Peyer's patch (tissue), 4 donors: ENCODE measurements at regions not wholly inside any gene's neighbourhood (a gene's known extent, or its start where the extent isn't known, plus 50 kb on each side); places are given as distances from the start of the nearest gene placed in this dataset.

Experiments used
- POLR2A ChIP-seq, 2 donors: fragments of 450-650 bp; IDR thresholded peaks; one replicate each; pipeline ENCODE4 v1.5.1; 2017; ENCODE audit warnings: antibody characterized with exemption in 2 of 2, mild to moderate bottlenecking in 2 of 2, moderate library complexity in 2 of 2
- TF ChIP-seq, protein P1 (sequence below), 6 experiments: fragments of 450-650 bp in 4 of 6; fragments of 200-600 bp in 2 of 6; sonication (generic) in 1 of 6; IDR thresholded peaks; one replicate each; pipeline ENCODE4 v1.5.1; 2017 to 2019; ENCODE audit warnings: antibody characterized with exemption in 6 of 6, mild to moderate bottlenecking in 3 of 6, moderate library complexity in 1 of 6

DNA sequence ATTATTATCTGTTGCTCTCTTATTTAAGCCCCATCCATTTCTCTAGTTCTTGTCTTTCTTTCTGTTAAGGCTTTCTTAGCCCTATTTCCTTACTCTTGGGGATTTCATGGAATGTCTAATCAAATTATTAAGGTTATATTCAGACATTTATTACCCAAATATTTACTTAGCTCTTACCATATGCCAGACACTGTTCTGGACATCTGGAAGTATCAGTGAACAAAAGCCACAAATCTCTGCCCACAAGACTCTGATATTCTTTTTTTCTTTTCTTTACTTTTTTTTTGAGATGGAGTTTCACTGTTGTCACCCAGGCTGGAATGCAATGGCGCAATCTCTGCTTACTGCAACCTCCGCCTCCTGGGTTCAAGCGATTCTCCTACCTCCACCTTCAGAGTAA is 74.3 kb upstream of the NBL1 start:
- TF ChIP-seq, protein P1, sequence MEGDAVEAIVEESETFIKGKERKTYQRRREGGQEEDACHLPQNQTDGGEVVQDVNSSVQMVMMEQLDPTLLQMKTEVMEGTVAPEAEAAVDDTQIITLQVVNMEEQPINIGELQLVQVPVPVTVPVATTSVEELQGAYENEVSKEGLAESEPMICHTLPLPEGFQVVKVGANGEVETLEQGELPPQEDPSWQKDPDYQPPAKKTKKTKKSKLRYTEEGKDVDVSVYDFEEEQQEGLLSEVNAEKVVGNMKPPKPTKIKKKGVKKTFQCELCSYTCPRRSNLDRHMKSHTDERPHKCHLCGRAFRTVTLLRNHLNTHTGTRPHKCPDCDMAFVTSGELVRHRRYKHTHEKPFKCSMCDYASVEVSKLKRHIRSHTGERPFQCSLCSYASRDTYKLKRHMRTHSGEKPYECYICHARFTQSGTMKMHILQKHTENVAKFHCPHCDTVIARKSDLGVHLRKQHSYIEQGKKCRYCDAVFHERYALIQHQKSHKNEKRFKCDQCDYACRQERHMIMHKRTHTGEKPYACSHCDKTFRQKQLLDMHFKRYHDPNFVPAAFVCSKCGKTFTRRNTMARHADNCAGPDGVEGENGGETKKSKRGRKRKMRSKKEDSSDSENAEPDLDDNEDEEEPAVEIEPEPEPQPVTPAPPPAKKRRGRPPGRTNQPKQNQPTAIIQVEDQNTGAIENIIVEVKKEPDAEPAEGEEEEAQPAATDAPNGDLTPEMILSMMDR (IDR thresholded peaks at IDR 0.05): no peak
- TF ChIP-seq POLR2A (IDR thresholded peaks at IDR 0.05): no peak
